ENCODE measurements at regions not wholly inside any gene's neighbourhood (a gene's known extent, or its start where the extent isn't known, plus 50 kb on each side); places are given as distances from the start of the nearest gene placed in this dataset.

DNA sequence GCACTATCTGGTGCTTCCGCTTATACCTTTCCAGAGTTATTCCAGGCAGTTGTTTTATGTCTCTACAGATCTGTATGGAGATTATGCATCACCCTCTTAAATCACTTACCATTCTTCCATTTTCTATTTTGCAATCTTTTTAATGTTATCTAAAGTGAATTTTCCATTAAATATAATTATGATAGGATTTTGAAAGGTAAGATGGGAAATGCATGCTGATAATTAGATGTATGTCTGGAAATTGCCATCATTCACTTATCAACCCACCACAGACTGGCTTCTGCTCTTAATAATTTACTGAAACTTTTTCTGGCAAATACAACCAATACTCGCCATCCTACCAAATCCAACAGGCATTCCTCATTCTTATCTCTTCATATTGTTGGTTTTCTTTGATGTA, 227.4 kb upstream of the MC4R start:
- Mint-ChIP-seq H3K27me3 (ENCODE audit: low read depth, poor library complexity) (no peaks in the 10 kb centered on the region), H3K36me3 (ENCODE audit: low read depth) (no peaks in the 10 kb centered on the region), H3K9me3 (no peaks in the 10 kb centered on the region), H3K4me3 (no peak overlapping the region), H3K27ac (no peak overlapping the region), H3K4me1 (no peaks in the 10 kb centered on the region)
- TF ChIP-seq, protein P1, sequence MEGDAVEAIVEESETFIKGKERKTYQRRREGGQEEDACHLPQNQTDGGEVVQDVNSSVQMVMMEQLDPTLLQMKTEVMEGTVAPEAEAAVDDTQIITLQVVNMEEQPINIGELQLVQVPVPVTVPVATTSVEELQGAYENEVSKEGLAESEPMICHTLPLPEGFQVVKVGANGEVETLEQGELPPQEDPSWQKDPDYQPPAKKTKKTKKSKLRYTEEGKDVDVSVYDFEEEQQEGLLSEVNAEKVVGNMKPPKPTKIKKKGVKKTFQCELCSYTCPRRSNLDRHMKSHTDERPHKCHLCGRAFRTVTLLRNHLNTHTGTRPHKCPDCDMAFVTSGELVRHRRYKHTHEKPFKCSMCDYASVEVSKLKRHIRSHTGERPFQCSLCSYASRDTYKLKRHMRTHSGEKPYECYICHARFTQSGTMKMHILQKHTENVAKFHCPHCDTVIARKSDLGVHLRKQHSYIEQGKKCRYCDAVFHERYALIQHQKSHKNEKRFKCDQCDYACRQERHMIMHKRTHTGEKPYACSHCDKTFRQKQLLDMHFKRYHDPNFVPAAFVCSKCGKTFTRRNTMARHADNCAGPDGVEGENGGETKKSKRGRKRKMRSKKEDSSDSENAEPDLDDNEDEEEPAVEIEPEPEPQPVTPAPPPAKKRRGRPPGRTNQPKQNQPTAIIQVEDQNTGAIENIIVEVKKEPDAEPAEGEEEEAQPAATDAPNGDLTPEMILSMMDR (IDR thresholded peaks at IDR 0.05) = no peak
- no peak for DNase-seq

DNA sequence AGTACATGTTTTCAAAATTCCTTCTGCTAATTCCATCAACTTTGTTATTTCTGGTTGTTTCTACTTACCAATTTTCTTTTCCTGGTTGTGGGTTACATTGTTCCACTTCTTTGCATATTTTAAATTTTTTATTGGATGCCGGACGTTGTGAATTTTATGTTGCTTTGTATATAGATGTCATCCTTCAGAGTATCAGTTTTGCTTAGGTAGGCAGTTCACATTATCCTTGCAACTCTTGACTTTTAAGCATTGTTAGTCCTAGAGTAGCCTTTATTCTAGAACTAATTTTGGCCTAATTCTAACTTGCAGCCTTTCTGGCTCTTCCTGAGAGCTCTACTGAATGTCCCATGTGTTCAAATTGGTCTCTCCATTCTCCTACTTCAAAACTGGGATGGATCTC, 228.7 kb upstream of the MC4R start:
- Mint-ChIP-seq H3K36me3 (ENCODE audit: low read depth) (no peaks in the 10 kb centered on the region), H3K4me1 (no peaks in the 10 kb centered on the region), H3K9me3 (no peaks in the 10 kb centered on the region), H3K27me3 (ENCODE audit: low read depth, poor library complexity) (no peaks in the 10 kb centered on the region), H3K4me3 (no peak overlapping the region), H3K27ac (no peak overlapping the region)
- no peak for DNase-seq
- TF ChIP-seq, protein P1 (IDR thresholded peaks at IDR 0.05) = no peak

DNA sequence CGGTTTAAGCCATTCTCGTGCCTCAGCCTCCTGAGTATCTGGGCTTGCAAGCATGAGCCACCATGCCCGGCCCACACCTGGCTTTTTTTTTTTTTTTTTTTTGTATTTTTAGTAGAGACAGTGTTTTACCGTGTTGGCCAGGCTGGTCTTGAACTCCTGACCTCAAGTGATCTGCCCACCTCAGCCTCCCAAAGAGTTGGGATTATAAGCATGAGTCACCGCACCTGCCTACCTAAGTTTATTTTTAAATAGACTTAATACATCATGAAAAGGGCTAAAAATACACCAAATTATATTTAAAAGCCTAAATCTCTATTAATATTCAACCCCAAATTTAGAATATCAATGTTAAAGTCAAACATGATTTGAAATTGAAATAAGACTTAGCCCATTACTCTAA, 250.8 kb upstream of the MC4R start:
- H3K4me1 Mint-ChIP-seq = no peaks in the 10 kb centered on the region
- DNase-seq = no peak
- H3K27ac Mint-ChIP-seq = no peak overlapping the region
- H3K4me3 Mint-ChIP-seq = no peak overlapping the region
- H3K9me3 Mint-ChIP-seq = no peaks in the 10 kb centered on the region
- no peaks in the 10 kb centered on the region for H3K36me3 Mint-ChIP-seq (ENCODE audit: low read depth)
- peaks cover 5% of the 10 kb centered on the region for H3K27me3 Mint-ChIP-seq (ENCODE audit: low read depth, poor library complexity)
- TF ChIP-seq, protein P1 (IDR thresholded peaks at IDR 0.05) = no peak

DNA sequence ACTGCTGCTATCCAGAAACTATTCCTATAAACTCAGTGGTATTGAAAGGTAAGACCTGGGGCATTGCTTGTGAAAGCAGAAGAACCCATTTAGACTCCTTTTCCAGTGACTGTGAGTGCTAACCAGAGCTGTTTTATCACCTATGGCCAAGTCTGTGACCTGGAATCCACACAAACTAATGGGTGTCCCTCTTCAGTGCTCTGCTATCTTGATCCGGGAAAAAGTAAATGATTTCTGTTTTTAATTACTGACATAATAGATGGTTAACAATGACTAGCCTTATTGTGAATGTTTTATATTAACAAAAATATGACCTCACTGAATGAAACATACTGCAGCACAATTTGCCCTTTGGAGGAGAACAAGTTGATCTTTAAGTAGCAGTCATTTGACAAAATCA, 251.6 kb upstream of the MC4R start:
- TF ChIP-seq, protein P1 (IDR thresholded peaks at IDR 0.05) = no peak

DNA sequence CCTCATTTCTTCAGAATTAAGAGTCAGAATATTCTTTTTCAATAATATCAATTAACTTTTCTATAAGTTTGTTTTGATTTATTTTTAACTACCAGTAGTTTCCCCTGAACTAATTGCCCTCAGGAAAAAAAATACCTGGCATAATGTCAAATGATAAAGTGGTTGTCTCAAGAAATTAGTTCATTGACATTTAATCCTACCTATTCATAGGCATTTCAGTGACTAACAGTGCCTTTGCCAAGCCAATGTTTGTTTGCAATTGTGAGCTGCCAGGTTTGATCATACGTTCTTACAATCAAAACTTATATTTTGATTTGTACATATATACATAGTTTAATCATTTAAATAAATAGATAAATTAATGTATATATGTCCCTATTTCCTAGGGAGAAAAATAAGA, 267.3 kb upstream of the MC4R start:
- Mint-ChIP-seq H3K27me3 (ENCODE audit: low read depth, poor library complexity) (peaks cover 2% of the 10 kb centered on the region), H3K9me3 (peaks cover 5% of the 10 kb centered on the region), H3K27ac (no peak overlapping the region), H3K4me3 (no peak overlapping the region), H3K4me1 (no peaks in the 10 kb centered on the region), H3K36me3 (ENCODE audit: low read depth) (no peaks in the 10 kb centered on the region)
- TF ChIP-seq, protein P1 (IDR thresholded peaks at IDR 0.05) = no peak
- DNase-seq = no peak

More for the DNA sequence above, 251.6 kb upstream of the MC4R start:
- Mint-ChIP-seq H3K4me1 (no peaks in the 10 kb centered on the region), H3K36me3 (ENCODE audit: low read depth) (no peaks in the 10 kb centered on the region), H3K4me3 (no peak overlapping the region), H3K27ac (no peak overlapping the region), H3K27me3 (ENCODE audit: low read depth, poor library complexity) (peaks cover 5% of the 10 kb centered on the region), H3K9me3 (no peaks in the 10 kb centered on the region)
- DNase-seq = no peak

DNA sequence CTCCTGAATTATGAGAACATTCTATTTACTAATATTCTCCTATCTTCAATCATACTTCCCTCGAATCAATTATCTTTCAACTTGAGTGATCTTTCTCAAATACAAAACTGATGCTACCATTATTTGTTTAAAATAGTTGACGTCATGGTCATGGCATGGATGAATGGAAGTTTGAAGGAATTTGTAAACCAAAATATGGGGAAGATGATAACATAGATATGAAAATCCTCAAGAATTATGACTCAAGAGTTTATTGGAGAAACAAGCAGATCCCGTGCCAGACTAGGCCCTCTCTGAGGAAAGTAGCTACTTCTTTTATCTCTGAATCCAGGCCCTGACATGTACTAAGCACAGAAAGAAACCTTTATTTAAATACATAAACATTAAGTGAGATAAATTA, 270.4 kb upstream of the MC4R start:
- no peak overlapping the region for H3K27ac Mint-ChIP-seq
- DNase-seq = no peak
- no peak overlapping the region for H3K4me3 Mint-ChIP-seq
- H3K4me1 Mint-ChIP-seq = no peaks in the 10 kb centered on the region
- H3K36me3 Mint-ChIP-seq (ENCODE audit: low read depth) = no peaks in the 10 kb centered on the region
- peaks cover 2% of the 10 kb centered on the region for H3K27me3 Mint-ChIP-seq (ENCODE audit: low read depth, poor library complexity)
- H3K9me3 Mint-ChIP-seq = no peaks in the 10 kb centered on the region
- TF ChIP-seq, protein P1 (IDR thresholded peaks at IDR 0.05) = no peak
